IMR-90 (cell line): ENCODE measurements at regions not wholly inside any gene's neighbourhood (a gene's known extent, or its start where the extent isn't known, plus 50 kb on each side); places are given as distances from the start of the nearest gene placed in this dataset.

Experiments
- MAZ ChIP-seq: IDR thresholded peaks from 2 replicates; pipeline ENCODE4 v1.6.1; 2012; ENCODE audit warnings: low read depth, mild to moderate bottlenecking, low read length, improper control_type of control experiment, moderate library complexity, borderline replicate concordance
- POLR2A ChIP-seq: IDR thresholded peaks from 2 replicates; pipeline ENCODE4 v1.6.1; 2012; ENCODE audit warnings: mild to moderate bottlenecking, low read depth, low read length
- RAD21 ChIP-seq: IDR thresholded peaks from 2 replicates; pipeline ENCODE4 v1.6.1; 2012; ENCODE audit warnings: low read length, improper control_type of control experiment
- RFX5 ChIP-seq: IDR thresholded peaks from 2 replicates; pipeline ENCODE4 v1.8.0; 2012; ENCODE audit warnings: low read depth, mild to moderate bottlenecking, low read length, moderate library complexity
- SMC3 ChIP-seq: fragments of 150-350 bp; IDR thresholded peaks from 2 replicates; pipeline ENCODE4 v1.6.1; 2016; ENCODE audit warnings: low read depth, mild to moderate bottlenecking, antibody characterized with exemption, low read length, moderate library complexity
- TF ChIP-seq, protein P1 (sequence below): conservative IDR thresholded peaks from 2 replicates; pipeline ENCODE4 v1.5.1; 2012; ENCODE audit warnings: mild to moderate bottlenecking, low read depth, low read length, improper control_type of control experiment

DNA sequence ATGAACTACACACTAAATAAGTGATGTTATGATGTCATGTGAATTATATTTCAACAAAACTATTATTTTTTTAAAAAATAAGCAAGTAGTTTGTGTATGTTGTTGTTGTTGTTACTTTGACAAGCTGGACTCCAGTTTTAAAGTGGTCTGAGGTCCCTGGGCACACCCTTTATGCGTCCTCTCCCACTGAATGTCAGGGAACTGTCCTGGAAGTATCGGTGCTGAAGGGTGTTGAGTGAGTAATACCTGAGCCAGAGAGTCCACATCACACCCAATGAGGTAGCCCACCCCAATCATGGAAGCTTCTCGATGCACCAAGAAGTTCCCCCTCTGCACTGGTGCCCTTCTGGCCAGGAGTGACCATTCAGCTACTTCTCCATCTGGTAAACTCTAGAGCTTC, 64.3 kb downstream of the FOXI2 start:
- TF ChIP-seq POLR2A = no peak
- TF ChIP-seq, protein P1, sequence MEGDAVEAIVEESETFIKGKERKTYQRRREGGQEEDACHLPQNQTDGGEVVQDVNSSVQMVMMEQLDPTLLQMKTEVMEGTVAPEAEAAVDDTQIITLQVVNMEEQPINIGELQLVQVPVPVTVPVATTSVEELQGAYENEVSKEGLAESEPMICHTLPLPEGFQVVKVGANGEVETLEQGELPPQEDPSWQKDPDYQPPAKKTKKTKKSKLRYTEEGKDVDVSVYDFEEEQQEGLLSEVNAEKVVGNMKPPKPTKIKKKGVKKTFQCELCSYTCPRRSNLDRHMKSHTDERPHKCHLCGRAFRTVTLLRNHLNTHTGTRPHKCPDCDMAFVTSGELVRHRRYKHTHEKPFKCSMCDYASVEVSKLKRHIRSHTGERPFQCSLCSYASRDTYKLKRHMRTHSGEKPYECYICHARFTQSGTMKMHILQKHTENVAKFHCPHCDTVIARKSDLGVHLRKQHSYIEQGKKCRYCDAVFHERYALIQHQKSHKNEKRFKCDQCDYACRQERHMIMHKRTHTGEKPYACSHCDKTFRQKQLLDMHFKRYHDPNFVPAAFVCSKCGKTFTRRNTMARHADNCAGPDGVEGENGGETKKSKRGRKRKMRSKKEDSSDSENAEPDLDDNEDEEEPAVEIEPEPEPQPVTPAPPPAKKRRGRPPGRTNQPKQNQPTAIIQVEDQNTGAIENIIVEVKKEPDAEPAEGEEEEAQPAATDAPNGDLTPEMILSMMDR = no peak
- no peak for TF ChIP-seq RAD21
- no peak for TF ChIP-seq MAZ
- TF ChIP-seq SMC3 = no peak
- TF ChIP-seq RFX5 = no peak
